ENCODE measurements at regions not wholly inside any gene's neighbourhood (a gene's known extent, or its start where the extent isn't known, plus 50 kb on each side); places are given as distances from the start of the nearest gene placed in this dataset.

GRCh38 chr4:117328333-117328732 lies 243.0 kb upstream of the TRAM1L1 start:
- BruUV-seq (replicated peaks) = no TSS peak
- intact Hi-C loops (cut with micrococcal nuclease) = no loop called here

GRCh38 chr4:117331817-117332216 lies 246.4 kb upstream of the TRAM1L1 start:
- Histone ChIP-seq H3K9me3 (ENCODE audit: control insufficient read depth in 1 of 2, insufficient read depth in 1 of 2, low read depth in 1 of 2, low read length in 2 of 2) (no peaks in the 10 kb centered on the region), H2AFZ (ENCODE audit: low read depth, low read length, poor library complexity, severe bottlenecking) (no peak overlapping the region), H3K9me2 (ENCODE audit: insufficient read depth) (no peaks in the 10 kb centered on the region), H3K27ac (ENCODE audit: low read depth, low read length) (no peak overlapping the region), H3K4me1 (ENCODE audit: control insufficient read depth in 1 of 2, insufficient read depth in 2 of 2, low read length in 2 of 2) (no peaks in the 10 kb centered on the region), H3K27me3 (ENCODE audit: insufficient read depth, low read length) (no peaks in the 10 kb centered on the region), H3K4me2 (ENCODE audit: low read length) (no peak overlapping the region), H3K79me2 (ENCODE audit: insufficient read depth, low read length) (no peaks in the 10 kb centered on the region), H4K20me1 (ENCODE audit: insufficient read depth) (no peaks in the 10 kb centered on the region), H3K36me3 (ENCODE audit: control insufficient read depth in 1 of 2, insufficient read depth in 2 of 2, low read length in 2 of 2) (no peaks in the 10 kb centered on the region), H3K9ac (ENCODE audit: low read length) (no peak overlapping the region), H3K4me3 (replicated peaks in 1 of 2; ENCODE audit: low read depth in 1 of 2, low read length in 2 of 2) (no peak overlapping the region)
- ATAC-seq (no peak), DNase-seq (ENCODE audit: low read depth, low spot score) (no peak)
- ChIA-PET POLR2A (no interaction called here), CTCF (no interaction called here), RAD21 (ENCODE audit: low non-redundant PET in 1 of 2, low total read pairs in 2 of 2, uncharacterized antibody in 2 of 2, unreplicated experiment in 2 of 2) (no interaction called here)
- BruUV-seq (replicated peaks) = no TSS peak
- intact Hi-C loops (cut with micrococcal nuclease) = no loop called here
- no peak for TF ChIP-seq SRF (IDR thresholded peaks at IDR 0.05; ENCODE audit: low read depth)
- TF ChIP-seq FOSL1 (IDR thresholded peaks at IDR 0.05; ENCODE audit: low read depth) = no peak
- TF ChIP-seq JUND (IDR thresholded peaks at IDR 0.05) = no peak
- no peak for TF ChIP-seq POLR2A (IDR thresholded peaks at IDR 0.05; ENCODE audit: borderline replicate concordance, extremely low read depth, insufficient read depth, insufficient read length)
- no peak for TF ChIP-seq CEBPB (IDR thresholded peaks at IDR 0.05; ENCODE audit: low read depth)
- TF ChIP-seq EZH2phosphoT487 (IDR thresholded peaks at IDR 0.05; ENCODE audit: borderline replicate concordance) = no peak
- TF ChIP-seq YY1 (IDR thresholded peaks at IDR 0.05; ENCODE audit: extremely low read depth, insufficient replicate concordance, low read depth, low read length) = no peak
- no peak for TF ChIP-seq ZNF274 (IDR thresholded peaks at IDR 0.05; ENCODE audit: low read depth, low read length)
- TF ChIP-seq SP1 (IDR thresholded peaks at IDR 0.05; ENCODE audit: low read depth) = no peak
- TF ChIP-seq CTCF (IDR thresholded peaks at IDR 0.05 in 2 of 3, conservative IDR thresholded peaks at IDR 0.05 in 1 of 3; ENCODE audit: borderline replicate concordance in 1 of 3, insufficient read depth in 1 of 3, low read depth in 2 of 3, low read length in 2 of 3) = no peak
- no peak for TF ChIP-seq ZBTB33 (IDR thresholded peaks at IDR 0.05; ENCODE audit: extremely low read depth, insufficient replicate concordance, low read length)
- no peak for TF ChIP-seq ATF3 (IDR thresholded peaks at IDR 0.05)
- no peak for TF ChIP-seq RAD21 (IDR thresholded peaks at IDR 0.05; ENCODE audit: low read depth)

More at GRCh38 chr4:117328333-117328732, 243.0 kb upstream of the TRAM1L1 start:
- Histone ChIP-seq H3K9ac (ENCODE audit: low read length) (no peak overlapping the region), H3K9me2 (ENCODE audit: insufficient read depth) (no peaks in the 10 kb centered on the region), H3K4me1 (ENCODE audit: control insufficient read depth in 1 of 2, insufficient read depth in 2 of 2, low read length in 2 of 2) (peaks cover 0 to 13% of the 10 kb centered on the region in 2 experiments; a peak in 2 of 4 replicates), H4K20me1 (ENCODE audit: insufficient read depth) (no peaks in the 10 kb centered on the region), H3K36me3 (ENCODE audit: control insufficient read depth in 1 of 2, insufficient read depth in 2 of 2, low read length in 2 of 2) (no peaks in the 10 kb centered on the region), H2AFZ (ENCODE audit: low read depth, low read length, poor library complexity, severe bottlenecking) (no peak overlapping the region), H3K27ac (ENCODE audit: low read depth, low read length) (no peak overlapping the region), H3K4me2 (ENCODE audit: low read length) (no peak overlapping the region), H3K4me3 (replicated peaks in 1 of 2; ENCODE audit: low read depth in 1 of 2, low read length in 2 of 2) (no peak overlapping the region), H3K9me3 (ENCODE audit: control insufficient read depth in 1 of 2, insufficient read depth in 1 of 2, low read depth in 1 of 2, low read length in 2 of 2) (no peaks in the 10 kb centered on the region), H3K79me2 (ENCODE audit: insufficient read depth, low read length) (no peaks in the 10 kb centered on the region), H3K27me3 (ENCODE audit: insufficient read depth, low read length) (no peaks in the 10 kb centered on the region)
- ChIA-PET CTCF (no interaction called here), POLR2A (no interaction called here), RAD21 (ENCODE audit: low non-redundant PET in 1 of 2, low total read pairs in 2 of 2, uncharacterized antibody in 2 of 2, unreplicated experiment in 2 of 2) (no interaction called here)
- no peak for ATAC-seq
- no peak for TF ChIP-seq FOSL1 (IDR thresholded peaks at IDR 0.05; ENCODE audit: low read depth)
- no peak for TF ChIP-seq SRF (IDR thresholded peaks at IDR 0.05; ENCODE audit: low read depth)
- no peak for TF ChIP-seq YY1 (IDR thresholded peaks at IDR 0.05; ENCODE audit: extremely low read depth, insufficient replicate concordance, low read depth, low read length)
- no peak for TF ChIP-seq POLR2A (IDR thresholded peaks at IDR 0.05; ENCODE audit: borderline replicate concordance, extremely low read depth, insufficient read depth, insufficient read length)
- TF ChIP-seq CBX3 (IDR thresholded peaks at IDR 0.05; ENCODE audit: low read depth) = no peak
- TF ChIP-seq TCF7L2 (IDR thresholded peaks at IDR 0.05; ENCODE audit: borderline replicate concordance, extremely low read depth, insufficient read depth, insufficient read length) = no peak
- no peak for DNase-seq (ENCODE audit: low read depth, low spot score)

All from HCT116 (cell line).